SK-N-SH (cell line): ENCODE measurements at regions not wholly inside any gene's neighbourhood (a gene's known extent, or its start where the extent isn't known, plus 50 kb on each side); places are given as distances from the start of the nearest gene placed in this dataset.

Experiments
- CTCF ChIP-seq: fragments of 200-600 bp; sonication (generic); IDR thresholded peaks from 2 replicates; pipeline ENCODE4 v1.6.1; 2017; ENCODE audit warnings: antibody characterized with exemption, mild to moderate bottlenecking, moderate library complexity
- ELF1 ChIP-seq: IDR thresholded peaks from 2 replicates; pipeline ENCODE4 v1.4.0; 2012
- EZH2phosphoT487 ChIP-seq: fragments of 200-600 bp; sonication (generic); IDR thresholded peaks from 2 replicates; pipeline ENCODE4 v1.6.1; 2017; ENCODE audit warnings: low read depth, mixed run types, mild to moderate bottlenecking, antibody characterized with exemption, moderate library complexity, borderline replicate concordance
- FOXM1 ChIP-seq: IDR thresholded peaks from 2 replicates; pipeline ENCODE4 v1.4.0; 2012; ENCODE audit warnings: low read depth, mild to moderate bottlenecking
- GABPA ChIP-seq: IDR thresholded peaks from 2 replicates; pipeline ENCODE4 v1.4.0; 2012; ENCODE audit warnings: low read depth, mild to moderate bottlenecking
- MXI1 ChIP-seq: IDR thresholded peaks from 2 replicates; pipeline ENCODE4 v1.6.1; 2012; ENCODE audit warnings: mild to moderate bottlenecking, low read depth, low read length, improper control_type of control experiment
- PBX3 ChIP-seq: IDR thresholded peaks from 2 replicates; pipeline ENCODE4; 2012
- POLR2AphosphoS5 ChIP-seq: IDR thresholded peaks from 2 replicates; pipeline ENCODE4 v1.6.1; 2012; ENCODE audit warnings: low read depth, low read length
- REST ChIP-seq: IDR thresholded peaks from 2 replicates; pipeline ENCODE4 v1.6.1; 2012; ENCODE audit warnings: mild to moderate bottlenecking, low read depth, low read length, moderate library complexity
- SIN3A ChIP-seq: IDR thresholded peaks from 2 replicates; pipeline ENCODE4 v1.6.1; 2012; ENCODE audit warnings: low read depth, mild to moderate bottlenecking, low read length, moderate library complexity, borderline replicate concordance
- SMC3 ChIP-seq: IDR thresholded peaks from 2 replicates; pipeline ENCODE4 v1.6.1; 2012; ENCODE audit warnings: low read depth, low read length, improper control_type of control experiment
- TCF12 ChIP-seq: IDR thresholded peaks from 2 replicates; pipeline ENCODE4 v1.4.0; 2012
- USF2 ChIP-seq: fragments of 150-350 bp; IDR thresholded peaks from 2 replicates; pipeline ENCODE4 v1.6.1; 2017; ENCODE audit warnings: antibody characterized with exemption, low read length, low read depth, borderline replicate concordance
- YY1 ChIP-seq: IDR thresholded peaks from 2 replicates; pipeline ENCODE4 v1.4.0; 2012; ENCODE audit warnings: low read depth, mild to moderate bottlenecking

- TF ChIP-seq POLR2AphosphoS5 (no peak), SMC3 (no peak), MXI1 (no peak), PBX3 (no peak), EZH2phosphoT487 (no peak), YY1 (no peak), CTCF (no peak), TCF12 (no peak), GABPA (no peak), ELF1 (no peak), USF2 (no peak), FOXM1 (no peak), REST (no peak), SIN3A (no peak)
Observed at GRCh38 chr2:176702131-176702530, 432.9 kb downstream of the MTX2 start.
